GM12873 (cell line): ENCODE measurements at regions not wholly inside any gene's neighbourhood (a gene's known extent, or its start where the extent isn't known, plus 50 kb on each side); places are given as distances from the start of the nearest gene placed in this dataset.

Experiments used
- CTCF ChIP-seq: IDR thresholded peaks from 2 replicates; pipeline ENCODE4 v1.5.1; 2012; ENCODE audit warnings: low read depth, mild to moderate bottlenecking, moderate library complexity, low read length, control low read depth; ENCODE audit not compliant: insufficient read depth; ENCODE audit errors: missing control alignments

- no peak for TF ChIP-seq CTCF
These were observed 189.4 kb downstream of the MATN1 start for GRCh38 chr1:30533796-30534550.

GRCh38 chr1:30533141-30533540 lies 190.2 kb downstream of the MATN1 start:
- TF ChIP-seq CTCF: no peak

- TF ChIP-seq CTCF: no peak
These were observed 190.8 kb downstream of the MATN1 start for GRCh38 chr1:30532621-30533020.

- no peak for TF ChIP-seq CTCF
These were observed 195.8 kb downstream of the MATN1 start for GRCh38 chr1:30527511-30528140.

- TF ChIP-seq CTCF: no peak
These were observed 196.6 kb downstream of the MATN1 start for GRCh38 chr1:30526652-30527345.

GRCh38 chr1:30525971-30526651 lies 197.3 kb downstream of the MATN1 start:
- TF ChIP-seq CTCF: no peak

GRCh38 chr1:30525631-30525970 lies 197.8 kb downstream of the MATN1 start:
- TF ChIP-seq CTCF: no peak
